ENCODE measurements at regions not wholly inside any gene's neighbourhood (a gene's known extent, or its start where the extent isn't known, plus 50 kb on each side); places are given as distances from the start of the nearest gene placed in this dataset.
"Not testable (repeated sequence)": the region's sequence is repeated elsewhere in the genome, so short reads cannot be mapped to it uniquely, and the experiment has no call there.

GRCh38 chr5:42302186-42302585 is 121.1 kb upstream of the GHR start:
- Mint-ChIP-seq H3K4me1 (ENCODE audit: unreplicated experiment) (no peaks in the 10 kb centered on the region), H3K27ac (no peak overlapping the region), H3K36me3 (no peaks in the 10 kb centered on the region), H3K9me3 (no peaks in the 10 kb centered on the region), H3K4me3 (no peak overlapping the region), H3K27me3 (no peaks in the 10 kb centered on the region)
- DNase-seq (ENCODE audit: extremely low spot score, unreplicated experiment), result no peak
- no peak for TF ChIP-seq CTCF (conservative IDR thresholded peaks at IDR 0.05)

GRCh38 chr5:42306287-42306686 is 117.0 kb upstream of the GHR start:
- no peak overlapping the region for H3K4me3 Mint-ChIP-seq
- no peaks in the 10 kb centered on the region for H3K27me3 Mint-ChIP-seq
- no peak for TF ChIP-seq CTCF (conservative IDR thresholded peaks at IDR 0.05)
- H3K9me3 Mint-ChIP-seq, result no peaks in the 10 kb centered on the region
- no peak for DNase-seq (ENCODE audit: extremely low spot score, unreplicated experiment)
- no peaks in the 10 kb centered on the region for H3K36me3 Mint-ChIP-seq
- H3K4me1 Mint-ChIP-seq (ENCODE audit: unreplicated experiment), result no peaks in the 10 kb centered on the region
- H3K27ac Mint-ChIP-seq, result no peak overlapping the region

GRCh38 chr5:42309865-42310264 is 113.4 kb upstream of the GHR start:
- H3K9me3 Mint-ChIP-seq, result no peaks in the 10 kb centered on the region
- TF ChIP-seq CTCF (conservative IDR thresholded peaks at IDR 0.05), result no peak
- H3K4me1 Mint-ChIP-seq (ENCODE audit: unreplicated experiment), result no peaks in the 10 kb centered on the region
- no peak overlapping the region for H3K4me3 Mint-ChIP-seq
- no peak for DNase-seq (ENCODE audit: extremely low spot score, unreplicated experiment)
- H3K36me3 Mint-ChIP-seq, result no peaks in the 10 kb centered on the region
- no peaks in the 10 kb centered on the region for H3K27me3 Mint-ChIP-seq
- no peak overlapping the region for H3K27ac Mint-ChIP-seq

GRCh38 chr5:42315214-42315613 is 108.0 kb upstream of the GHR start:
- Mint-ChIP-seq H3K27ac (no peak overlapping the region), H3K9me3 (no peaks in the 10 kb centered on the region), H3K27me3 (no peaks in the 10 kb centered on the region), H3K4me3 (no peak overlapping the region), H3K4me1 (ENCODE audit: unreplicated experiment) (no peaks in the 10 kb centered on the region), H3K36me3 (no peaks in the 10 kb centered on the region)
- no peak for DNase-seq (ENCODE audit: extremely low spot score, unreplicated experiment)
- TF ChIP-seq CTCF (conservative IDR thresholded peaks at IDR 0.05), result no peak

- H3K36me3 Mint-ChIP-seq, result no peaks in the 10 kb centered on the region
- no peaks in the 10 kb centered on the region for H3K27me3 Mint-ChIP-seq
These were observed 105.7 kb upstream of the GHR start for GRCh38 chr5:42317575-42317974.

GRCh38 chr5:42319546-42319945 is 103.7 kb upstream of the GHR start:
- not testable (repeated sequence) for H3K27me3 Mint-ChIP-seq; H3K4me3 Mint-ChIP-seq; H3K27ac Mint-ChIP-seq; H3K4me1 Mint-ChIP-seq (ENCODE audit: unreplicated experiment); H3K36me3 Mint-ChIP-seq; H3K9me3 Mint-ChIP-seq; DNase-seq (ENCODE audit: extremely low spot score, unreplicated experiment)

More at GRCh38 chr5:42317575-42317974, 105.7 kb upstream of the GHR start:
- DNase-seq (ENCODE audit: extremely low spot score, unreplicated experiment), result no peak
- Mint-ChIP-seq H3K27ac (no peak overlapping the region), H3K4me1 (ENCODE audit: unreplicated experiment) (no peaks in the 10 kb centered on the region), H3K4me3 (no peak overlapping the region), H3K9me3 (no peaks in the 10 kb centered on the region)
- TF ChIP-seq CTCF (conservative IDR thresholded peaks at IDR 0.05), result no peak

Data from type B pancreatic cell (in vitro differentiated cells).